CD8-positive, alpha-beta memory T cell (primary cell): ENCODE measurements at regions not wholly inside any gene's neighbourhood (a gene's known extent, or its start where the extent isn't known, plus 50 kb on each side); places are given as distances from the start of the nearest gene placed in this dataset.
A peak's percentile ranks its signal among the peaks of the same experiment; 100 is the strongest.
"Not testable (repeated sequence)": the region's sequence is repeated elsewhere in the genome, so short reads cannot be mapped to it uniquely, and the experiment has no call there.

Source experiments
- CTCF ChIA-PET: fragments of 350-600 bp; sonication (Branson Sonifier 250); formaldehyde crosslinking; loops from one replicate; lab custom pipeline; 2021; ENCODE audit warnings: antibody characterized with exemption; lab: Charles Lee
- POLR2A ChIA-PET: fragments of 350-600 bp; sonication (Branson Sonifier 250); formaldehyde crosslinking; loops from one replicate; lab custom pipeline; 2021; ENCODE audit warnings: antibody characterized with exemption; lab: Charles Lee
- DNase-seq, 5 donors: peaks; one replicate each; pipeline versions ENCODE4 v3.0.0 to v3.0.0-alpha.2; 2020 to 2022; ENCODE audit warnings: mixed read lengths in 1 of 5
- H3K27ac ChIP-seq: one replicate; pipeline ENCODE4 v1.7.0; 2013; ENCODE audit warnings: low read depth, mild to moderate bottlenecking, low read length, moderate library complexity
- H3K27me3 ChIP-seq: 2 replicates; pipeline ENCODE4 v1.7.0; 2013; ENCODE audit warnings: low read length, mild to moderate bottlenecking; ENCODE audit not compliant: insufficient read depth, poor library complexity, severe bottlenecking
- H3K36me3 ChIP-seq: 2 replicates; pipeline ENCODE4 v1.7.0; 2013; ENCODE audit warnings: mild to moderate bottlenecking, low read length, moderate library complexity; ENCODE audit not compliant: insufficient read depth
- H3K4me1 ChIP-seq: 2 replicates; pipeline ENCODE4 v1.7.0; 2013; ENCODE audit warnings: mild to moderate bottlenecking, low read length, moderate library complexity; ENCODE audit not compliant: insufficient read depth
- H3K4me3 ChIP-seq: 2 replicates; pipeline ENCODE4 v1.7.0; 2013; ENCODE audit warnings: mild to moderate bottlenecking, low read length
- H3K9me3 ChIP-seq: 2 replicates; pipeline ENCODE4 v1.7.0; 2013; ENCODE audit warnings: mild to moderate bottlenecking, low read length
- H3K27ac Mint-ChIP-seq, 8 donors: one replicate each; pipeline ENCODE4 v1.8.0; 2020 to 2021; ENCODE audit warnings: mixed read lengths in 8 of 8, mild to moderate bottlenecking in 6 of 8, inconsistent platforms in 3 of 8, moderate library complexity in 3 of 8
- H3K27me3 Mint-ChIP-seq, 2 donors: one replicate each; pipeline ENCODE4 v1.8.0; 2020 to 2021; ENCODE audit warnings: mixed read lengths in 2 of 2, mild to moderate bottlenecking in 1 of 2, moderate library complexity in 1 of 2
- H3K36me3 Mint-ChIP-seq, 3 donors: one replicate each; pipeline ENCODE4 v1.8.0; 2020 to 2021; ENCODE audit warnings: mixed read lengths in 3 of 3, inconsistent platforms in 1 of 3, mild to moderate bottlenecking in 1 of 3
- H3K4me1 Mint-ChIP-seq, 3 donors: one replicate each; pipeline ENCODE4 v1.8.0; 2020 to 2021; ENCODE audit warnings: mixed read lengths in 3 of 3, inconsistent platforms in 1 of 3, mild to moderate bottlenecking in 1 of 3
- H3K4me3 Mint-ChIP-seq, 7 donors: one replicate each; pipeline ENCODE4 v1.8.0; 2020 to 2021; ENCODE audit warnings: mixed read lengths in 7 of 7, mild to moderate bottlenecking in 6 of 7, moderate library complexity in 4 of 7, inconsistent platforms in 2 of 7
- H3K9me3 Mint-ChIP-seq, 5 donors: one replicate each; pipeline ENCODE4 v1.8.0; 2020 to 2022; ENCODE audit warnings: mixed read lengths in 5 of 5, mild to moderate bottlenecking in 3 of 5, moderate library complexity in 2 of 5, inconsistent platforms in 1 of 5

- no peak overlapping the region for H3K4me3 Mint-ChIP-seq
- no peak overlapping the region for H3K27ac Mint-ChIP-seq
These were observed 218.2 kb downstream of the ZC4H2 start for GRCh38 chrX:64758047-64758446.

GRCh38 chrX:64739792-64740378 is 236.4 kb downstream of the ZC4H2 start:
- Histone ChIP-seq H3K4me3 (no peak overlapping the region), H3K4me1 (no peaks in the 10 kb centered on the region), H3K36me3 (no peaks in the 10 kb centered on the region), H3K27me3 (no peaks in the 10 kb centered on the region), H3K27ac (no peak overlapping the region), H3K9me3 (no peaks in the 10 kb centered on the region)
- ChIA-PET POLR2A (no interaction called here), CTCF (no interaction called here)
- Mint-ChIP-seq H3K9me3 (no peaks in the 10 kb centered on the region), H3K4me3 (no peak overlapping the region), H3K27me3 (no peaks in the 10 kb centered on the region), H3K27ac (no peak overlapping the region), H3K4me1 (no peaks in the 10 kb centered on the region), H3K36me3 (no peaks in the 10 kb centered on the region)
- no peak for DNase-seq

More at GRCh38 chrX:64758047-64758446, 218.2 kb downstream of the ZC4H2 start:
- H3K4me1 ChIP-seq = peaks cover 6% of the 10 kb centered on the region
- POLR2A ChIA-PET = no interaction called here
- H3K27me3 ChIP-seq = no peaks in the 10 kb centered on the region
- no peaks in the 10 kb centered on the region for H3K36me3 ChIP-seq
- Mint-ChIP-seq H3K9me3 (peaks cover 6 to 43% (median 32%) of the 10 kb centered on the region in 5 donors), H3K4me1 (peaks cover 18 to 23% (median 19%) of the 10 kb centered on the region in 3 donors), H3K27me3 (peaks cover 0 to 3% of the 10 kb centered on the region in 2 donors), H3K36me3 (peaks cover 0 to 38% (median 0%) of the 10 kb centered on the region in 3 donors)
- no peak for DNase-seq
- no peaks in the 10 kb centered on the region for H3K9me3 ChIP-seq
- H3K4me3 ChIP-seq = no peak overlapping the region
- CTCF ChIA-PET = no interaction called here
- H3K27ac ChIP-seq = no peak overlapping the region

GRCh38 chrX:64698317-64698716 is 277.9 kb downstream of the ZC4H2 start:
- DNase-seq = no peak
- no peaks in the 10 kb centered on the region for H3K36me3 ChIP-seq
- peaks cover 0 to 4% of the 10 kb centered on the region in 2 donors for H3K27me3 Mint-ChIP-seq
- H3K9me3 ChIP-seq = no peaks in the 10 kb centered on the region
- no peak overlapping the region for H3K27ac Mint-ChIP-seq
- H3K4me1 Mint-ChIP-seq = no peaks in the 10 kb centered on the region
- H3K27me3 ChIP-seq = no peaks in the 10 kb centered on the region
- H3K4me1 ChIP-seq = no peaks in the 10 kb centered on the region
- H3K4me3 Mint-ChIP-seq = no peak overlapping the region
- ChIA-PET POLR2A (no interaction called here), CTCF (no interaction called here)
- H3K9me3 Mint-ChIP-seq = peaks cover 4 to 20% (median 8%) of the 10 kb centered on the region in 5 donors
- H3K4me3 ChIP-seq = no peak overlapping the region
- H3K27ac ChIP-seq = no peak overlapping the region
- peaks cover 0 to 5% (median 0%) of the 10 kb centered on the region in 3 donors for H3K36me3 Mint-ChIP-seq

- H3K4me3 ChIP-seq, H3K9me3 Mint-ChIP-seq, H3K27ac ChIP-seq, H3K27ac Mint-ChIP-seq, H3K36me3 Mint-ChIP-seq, H3K4me1 ChIP-seq, DNase-seq, H3K36me3 ChIP-seq, H3K4me3 Mint-ChIP-seq, H3K27me3 Mint-ChIP-seq, H3K4me1 Mint-ChIP-seq, H3K27me3 ChIP-seq, H3K9me3 ChIP-seq, POLR2A ChIA-PET, CTCF ChIA-PET: not testable (repeated sequence)
These were observed 280.9 kb downstream of the ZC4H2 start for GRCh38 chrX:64695372-64695771.

GRCh38 chrX:64662876-64663275 is 267.6 kb upstream of the MTMR8 start:
- CTCF ChIA-PET = no interaction called here

GRCh38 chrX:64657229-64657628 is 262.0 kb upstream of the MTMR8 start:
- CTCF ChIA-PET, H3K4me1 ChIP-seq, H3K9me3 ChIP-seq, H3K27ac ChIP-seq, POLR2A ChIA-PET, H3K4me3 ChIP-seq, DNase-seq, H3K36me3 Mint-ChIP-seq, H3K4me1 Mint-ChIP-seq, H3K36me3 ChIP-seq, H3K4me3 Mint-ChIP-seq, H3K27me3 ChIP-seq: not testable (repeated sequence)
- H3K9me3 Mint-ChIP-seq = peaks cover 9 to 23% (median 20%) of the 10 kb centered on the region in 5 donors
- peaks cover 0 to 10% of the 10 kb centered on the region in 2 donors for H3K27me3 Mint-ChIP-seq
- H3K27ac Mint-ChIP-seq = peak overlapping the region in 1 of 8 donors; percentile 23

More at GRCh38 chrX:64662876-64663275, 267.6 kb upstream of the MTMR8 start:
- Histone ChIP-seq H3K27me3 (no peaks in the 10 kb centered on the region), H3K36me3 (no peaks in the 10 kb centered on the region), H3K4me1 (no peaks in the 10 kb centered on the region), H3K9me3 (no peaks in the 10 kb centered on the region), H3K27ac (no peak overlapping the region), H3K4me3 (no peak overlapping the region)
- Mint-ChIP-seq H3K27ac (no peak overlapping the region), H3K27me3 (peaks cover 0 to 18% of the 10 kb centered on the region in 2 donors), H3K4me1 (no peaks in the 10 kb centered on the region), H3K9me3 (peaks cover 9 to 26% (median 21%) of the 10 kb centered on the region in 5 donors), H3K36me3 (peaks cover 0 to 11% (median 0%) of the 10 kb centered on the region in 3 donors), H3K4me3 (no peak overlapping the region)
- no peak for DNase-seq
- POLR2A ChIA-PET = no interaction called here

- no peak overlapping the region for H3K4me3 ChIP-seq
- H3K27me3 ChIP-seq = no peaks in the 10 kb centered on the region
- Mint-ChIP-seq H3K4me1 (no peaks in the 10 kb centered on the region), H3K27ac (no peak overlapping the region), H3K9me3 (peaks cover 2 to 8% (median 4%) of the 10 kb centered on the region in 5 donors), H3K36me3 (peaks cover 0 to 8% (median 0%) of the 10 kb centered on the region in 3 donors), H3K27me3 (peaks cover 0 to 11% of the 10 kb centered on the region in 2 donors), H3K4me3 (no peak overlapping the region)
- no peaks in the 10 kb centered on the region for H3K4me1 ChIP-seq
- ChIA-PET CTCF (no interaction called here), POLR2A (no interaction called here)
- H3K36me3 ChIP-seq = no peaks in the 10 kb centered on the region
- no peak for DNase-seq
- no peak overlapping the region for H3K27ac ChIP-seq
- no peaks in the 10 kb centered on the region for H3K9me3 ChIP-seq
These were observed 247.2 kb upstream of the MTMR8 start for GRCh38 chrX:64642482-64642881.
